ENCODE measurements at regions not wholly inside any gene's neighbourhood (a gene's known extent, or its start where the extent isn't known, plus 50 kb on each side); places are given as distances from the start of the nearest gene placed in this dataset.
"Not testable (repeated sequence)": the region's sequence is repeated elsewhere in the genome, so short reads cannot be mapped to it uniquely, and the experiment has no call there.

GRCh38 chr16:90220315-90220714 lies 143.2 kb upstream of the PRDM7 start:
- H3K9me3 ChIP-seq (replicated peaks; ENCODE audit: control insufficient read depth, insufficient read depth, low read length); RAD21 ChIA-PET (ENCODE audit: unreplicated experiment); H3K36me3 ChIP-seq (ENCODE audit: control insufficient read depth in 2 of 2, insufficient read depth in 2 of 2, low read length in 1 of 2); FAIRE-seq; H3K79me2 ChIP-seq (ENCODE audit: control insufficient read depth, insufficient read depth, low read length); POLR2A ChIA-PET; H2AFZ ChIP-seq (ENCODE audit: control insufficient read depth, low read depth, low read length); H3K4me2 ChIP-seq (ENCODE audit: control insufficient read depth, insufficient read depth); DNase-seq (ENCODE audit: low read depth, low spot score); ATAC-seq; SMC1A ChIA-PET (ENCODE audit: uncharacterized antibody, unreplicated experiment); H3K27ac ChIP-seq (ENCODE audit: control insufficient read depth, insufficient read depth); H3K4me1 ChIP-seq (ENCODE audit: control insufficient read depth, insufficient read depth, low read length); in situ Hi-C loops (cut with MboI); H3K27me3 ChIP-seq (replicated peaks in 1 of 2; ENCODE audit: control insufficient read depth in 2 of 2, insufficient read depth in 2 of 2, low read length in 1 of 2); H3K4me3 ChIP-seq; CTCF ChIA-PET; H4K20me1 ChIP-seq (ENCODE audit: control insufficient read depth, insufficient read depth); H3K9ac ChIP-seq (ENCODE audit: control insufficient read depth, insufficient read depth, low read length); intact Hi-C loops (cut with micrococcal nuclease; ENCODE audit: unreplicated experiment); BruUV-seq (replicated peaks): not testable (repeated sequence)

- H3K36me3 ChIP-seq (ENCODE audit: control insufficient read depth in 2 of 2, insufficient read depth in 2 of 2, low read length in 1 of 2); SMC1A ChIA-PET (ENCODE audit: uncharacterized antibody, unreplicated experiment); H4K20me1 ChIP-seq (ENCODE audit: control insufficient read depth, insufficient read depth); H3K27me3 ChIP-seq (replicated peaks in 1 of 2; ENCODE audit: control insufficient read depth in 2 of 2, insufficient read depth in 2 of 2, low read length in 1 of 2); DNase-seq (ENCODE audit: low read depth, low spot score); H3K4me2 ChIP-seq (ENCODE audit: control insufficient read depth, insufficient read depth); RAD21 ChIA-PET (ENCODE audit: unreplicated experiment); FAIRE-seq; H3K79me2 ChIP-seq (ENCODE audit: control insufficient read depth, insufficient read depth, low read length); H3K9ac ChIP-seq (ENCODE audit: control insufficient read depth, insufficient read depth, low read length); CTCF ChIA-PET; H3K4me3 ChIP-seq; POLR2A ChIA-PET; H3K4me1 ChIP-seq (ENCODE audit: control insufficient read depth, insufficient read depth, low read length); H3K9me3 ChIP-seq (replicated peaks; ENCODE audit: control insufficient read depth, insufficient read depth, low read length); intact Hi-C loops (cut with micrococcal nuclease; ENCODE audit: unreplicated experiment); in situ Hi-C loops (cut with MboI); H3K27ac ChIP-seq (ENCODE audit: control insufficient read depth, insufficient read depth); ATAC-seq; H2AFZ ChIP-seq (ENCODE audit: control insufficient read depth, low read depth, low read length); BruUV-seq (replicated peaks): not testable (repeated sequence)
- no CpG with 5 or more reads among the region's 11 CpGs for WGBS (ENCODE audit: insufficient coverage, insufficient replicate concordance, low lambda C conversion rate, missing lambda C conversion rate)
These were observed 98.5 kb upstream of the PRDM7 start for GRCh38 chr16:90175610-90176009.

GRCh38 chr16:90171626-90172025 lies 94.5 kb upstream of the PRDM7 start:
- in situ Hi-C loops (cut with MboI); H3K27ac ChIP-seq (ENCODE audit: control insufficient read depth, insufficient read depth); H3K4me2 ChIP-seq (ENCODE audit: control insufficient read depth, insufficient read depth); H3K27me3 ChIP-seq (replicated peaks in 1 of 2; ENCODE audit: control insufficient read depth in 2 of 2, insufficient read depth in 2 of 2, low read length in 1 of 2); H3K9ac ChIP-seq (ENCODE audit: control insufficient read depth, insufficient read depth, low read length); RAD21 ChIA-PET (ENCODE audit: unreplicated experiment); H3K36me3 ChIP-seq (ENCODE audit: control insufficient read depth in 2 of 2, insufficient read depth in 2 of 2, low read length in 1 of 2); intact Hi-C loops (cut with micrococcal nuclease; ENCODE audit: unreplicated experiment); H4K20me1 ChIP-seq (ENCODE audit: control insufficient read depth, insufficient read depth); FAIRE-seq; CTCF ChIA-PET; H3K79me2 ChIP-seq (ENCODE audit: control insufficient read depth, insufficient read depth, low read length); H3K9me3 ChIP-seq (replicated peaks; ENCODE audit: control insufficient read depth, insufficient read depth, low read length); H3K4me1 ChIP-seq (ENCODE audit: control insufficient read depth, insufficient read depth, low read length); ATAC-seq; POLR2A ChIA-PET; SMC1A ChIA-PET (ENCODE audit: uncharacterized antibody, unreplicated experiment); DNase-seq (ENCODE audit: low read depth, low spot score); BruUV-seq (replicated peaks); H3K4me3 ChIP-seq; H2AFZ ChIP-seq (ENCODE audit: control insufficient read depth, low read depth, low read length): not testable (repeated sequence)
- 85% methylated on average over 14 of the region's 21 CpGs for WGBS (ENCODE audit: insufficient coverage, insufficient replicate concordance, low lambda C conversion rate, missing lambda C conversion rate)

- H4K20me1 ChIP-seq (ENCODE audit: control insufficient read depth, insufficient read depth); H2AFZ ChIP-seq (ENCODE audit: control insufficient read depth, low read depth, low read length); DNase-seq (ENCODE audit: low read depth, low spot score); POLR2A ChIA-PET; H3K27me3 ChIP-seq (replicated peaks in 1 of 2; ENCODE audit: control insufficient read depth in 2 of 2, insufficient read depth in 2 of 2, low read length in 1 of 2); ATAC-seq; in situ Hi-C loops (cut with MboI); H3K9me3 ChIP-seq (replicated peaks; ENCODE audit: control insufficient read depth, insufficient read depth, low read length); H3K9ac ChIP-seq (ENCODE audit: control insufficient read depth, insufficient read depth, low read length); FAIRE-seq; H3K4me3 ChIP-seq; H3K4me1 ChIP-seq (ENCODE audit: control insufficient read depth, insufficient read depth, low read length); BruUV-seq (replicated peaks); H3K36me3 ChIP-seq (ENCODE audit: control insufficient read depth in 2 of 2, insufficient read depth in 2 of 2, low read length in 1 of 2); intact Hi-C loops (cut with micrococcal nuclease; ENCODE audit: unreplicated experiment); CTCF ChIA-PET; H3K79me2 ChIP-seq (ENCODE audit: control insufficient read depth, insufficient read depth, low read length); H3K4me2 ChIP-seq (ENCODE audit: control insufficient read depth, insufficient read depth); SMC1A ChIA-PET (ENCODE audit: uncharacterized antibody, unreplicated experiment); H3K27ac ChIP-seq (ENCODE audit: control insufficient read depth, insufficient read depth); RAD21 ChIA-PET (ENCODE audit: unreplicated experiment): not testable (repeated sequence)
- WGBS (ENCODE audit: insufficient coverage, insufficient replicate concordance, low lambda C conversion rate, missing lambda C conversion rate): 81% methylated on average over 11 of the region's 29 CpGs
These were observed 92.1 kb upstream of the PRDM7 start for GRCh38 chr16:90169127-90169655.
